Calu3 (cell line): ENCODE measurements at regions not wholly inside any gene's neighbourhood (a gene's known extent, or its start where the extent isn't known, plus 50 kb on each side); places are given as distances from the start of the nearest gene placed in this dataset.

Source experiments
- BruUV-seq: library from RNA; stranded (reverse); fragments of 400-500 nt; replicated peaks from 2 replicates; lab custom pipeline; 2021; lab: Mats Ljungman, UMichigan
- CTCF ChIA-PET: fragments of 300-600 bp; sonication (Branson Sonifier 250); formaldehyde crosslinking; loops from one replicate; lab custom pipeline; 2022; ENCODE audit warnings: antibody characterized with exemption; lab: Charles Lee
- DNase-seq: peaks from one replicate; pipeline ENCODE4 v3.0.0; 2022
- H3K27ac Mint-ChIP-seq: one replicate; pipeline ENCODE4 v1.8.0; 2022; ENCODE audit warnings: mixed read lengths; ENCODE audit not compliant: unreplicated experiment
- H3K27me3 Mint-ChIP-seq: one replicate; pipeline ENCODE4 v1.8.0; 2022; ENCODE audit warnings: mixed read lengths; ENCODE audit not compliant: unreplicated experiment
- H3K36me3 Mint-ChIP-seq: one replicate; pipeline ENCODE4 v1.8.0; 2022; ENCODE audit warnings: mild to moderate bottlenecking, moderate library complexity, mixed read lengths; ENCODE audit not compliant: insufficient read depth, unreplicated experiment
- H3K4me1 Mint-ChIP-seq: one replicate; pipeline ENCODE4 v1.8.0; 2022; ENCODE audit warnings: mild to moderate bottlenecking, low read depth, mixed read lengths; ENCODE audit not compliant: unreplicated experiment
- H3K4me3 Mint-ChIP-seq: one replicate; pipeline ENCODE4 v1.8.0; 2022; ENCODE audit warnings: mild to moderate bottlenecking, low read depth, moderate library complexity, mixed read lengths; ENCODE audit not compliant: unreplicated experiment
- H3K9me3 Mint-ChIP-seq: one replicate; pipeline ENCODE4 v1.8.0; 2022; ENCODE audit warnings: low read depth, mixed read lengths; ENCODE audit not compliant: unreplicated experiment
- intact Hi-C: fragments of 100-400 bp; cut with micrococcal nuclease; formaldehyde crosslinking; loops from one replicate; pipeline ENCODE4 v1.10.0; 2022; ENCODE audit not compliant: unreplicated experiment
- TF ChIP-seq, protein P1 (sequence below): fragments of 200-600 bp; IDR thresholded peaks from one replicate; pipeline ENCODE4 v1.8.0; 2022; ENCODE audit warnings: antibody characterized with exemption; ENCODE audit not compliant: unreplicated experiment

- Mint-ChIP-seq H3K9me3 (no peaks in the 10 kb centered on the region), H3K27me3 (no peaks in the 10 kb centered on the region), H3K4me3 (no peak overlapping the region), H3K4me1 (no peaks in the 10 kb centered on the region), H3K27ac (no peak overlapping the region), H3K36me3 (no peaks in the 10 kb centered on the region)
- TF ChIP-seq, protein P1, sequence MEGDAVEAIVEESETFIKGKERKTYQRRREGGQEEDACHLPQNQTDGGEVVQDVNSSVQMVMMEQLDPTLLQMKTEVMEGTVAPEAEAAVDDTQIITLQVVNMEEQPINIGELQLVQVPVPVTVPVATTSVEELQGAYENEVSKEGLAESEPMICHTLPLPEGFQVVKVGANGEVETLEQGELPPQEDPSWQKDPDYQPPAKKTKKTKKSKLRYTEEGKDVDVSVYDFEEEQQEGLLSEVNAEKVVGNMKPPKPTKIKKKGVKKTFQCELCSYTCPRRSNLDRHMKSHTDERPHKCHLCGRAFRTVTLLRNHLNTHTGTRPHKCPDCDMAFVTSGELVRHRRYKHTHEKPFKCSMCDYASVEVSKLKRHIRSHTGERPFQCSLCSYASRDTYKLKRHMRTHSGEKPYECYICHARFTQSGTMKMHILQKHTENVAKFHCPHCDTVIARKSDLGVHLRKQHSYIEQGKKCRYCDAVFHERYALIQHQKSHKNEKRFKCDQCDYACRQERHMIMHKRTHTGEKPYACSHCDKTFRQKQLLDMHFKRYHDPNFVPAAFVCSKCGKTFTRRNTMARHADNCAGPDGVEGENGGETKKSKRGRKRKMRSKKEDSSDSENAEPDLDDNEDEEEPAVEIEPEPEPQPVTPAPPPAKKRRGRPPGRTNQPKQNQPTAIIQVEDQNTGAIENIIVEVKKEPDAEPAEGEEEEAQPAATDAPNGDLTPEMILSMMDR: no peak
- DNase-seq: no peak
- no TSS peak for BruUV-seq
- CTCF ChIA-PET: no interaction called here
- intact Hi-C loops: no loop called here
These were observed 1124.7 kb upstream of the MIR17HG start for GRCh38 chr13:90222758-90223157.

GRCh38 chr13:90230311-90230710, 1117.2 kb upstream of the MIR17HG start:
- no peaks in the 10 kb centered on the region for H3K9me3 Mint-ChIP-seq
- H3K4me1 Mint-ChIP-seq: no peaks in the 10 kb centered on the region
- no peak for DNase-seq
- no TSS peak for BruUV-seq
- CTCF ChIA-PET: no interaction called here
- H3K36me3 Mint-ChIP-seq: no peaks in the 10 kb centered on the region
- no peaks in the 10 kb centered on the region for H3K27me3 Mint-ChIP-seq
- TF ChIP-seq, protein P1: no peak
- intact Hi-C loops: no loop called here
- no peak overlapping the region for H3K4me3 Mint-ChIP-seq
- H3K27ac Mint-ChIP-seq: no peak overlapping the region

GRCh38 chr13:90232291-90232690, 1115.2 kb upstream of the MIR17HG start:
- no peaks in the 10 kb centered on the region for H3K4me1 Mint-ChIP-seq
- H3K27me3 Mint-ChIP-seq: no peaks in the 10 kb centered on the region
- intact Hi-C loops: no loop called here
- TF ChIP-seq, protein P1: no peak
- CTCF ChIA-PET: no interaction called here
- BruUV-seq: no TSS peak
- H3K4me3 Mint-ChIP-seq: no peak overlapping the region
- no peak overlapping the region for H3K27ac Mint-ChIP-seq
- DNase-seq: no peak
- no peaks in the 10 kb centered on the region for H3K9me3 Mint-ChIP-seq
- no peaks in the 10 kb centered on the region for H3K36me3 Mint-ChIP-seq

- H3K36me3 Mint-ChIP-seq: no peaks in the 10 kb centered on the region
- TF ChIP-seq, protein P1: no peak
- no peaks in the 10 kb centered on the region for H3K4me1 Mint-ChIP-seq
- BruUV-seq: no TSS peak
- no peaks in the 10 kb centered on the region for H3K9me3 Mint-ChIP-seq
- intact Hi-C loops: no loop called here
- H3K4me3 Mint-ChIP-seq: no peak overlapping the region
- H3K27me3 Mint-ChIP-seq: no peaks in the 10 kb centered on the region
- CTCF ChIA-PET: no interaction called here
- DNase-seq: no peak
- no peak overlapping the region for H3K27ac Mint-ChIP-seq
These were observed 1113.4 kb upstream of the MIR17HG start for GRCh38 chr13:90233933-90234672.
